HEK293T (cell line): ENCODE measurements at regions not wholly inside any gene's neighbourhood (a gene's known extent, or its start where the extent isn't known, plus 50 kb on each side); places are given as distances from the start of the nearest gene placed in this dataset.

Source experiments
- CTCF ChIA-PET: fragments of 350-600 bp; formaldehyde crosslinking; extraction: SDS; loops from one replicate; lab custom pipeline; 2021; ENCODE audit warnings: antibody characterized with exemption, inconsistent platforms; lab: Yijun Ruan, JAX
- POLR2A ChIA-PET: fragments of 350-600 bp; formaldehyde crosslinking; extraction: SDS; loops from one replicate; lab custom pipeline; 2020; ENCODE audit warnings: antibody characterized with exemption, inconsistent platforms; lab: Yijun Ruan, JAX
- DNase-seq: peaks from one replicate; pipeline ENCODE4 v3.0.0; 2012; ENCODE audit warnings: mixed read lengths; ENCODE audit errors: extremely low spot score
- ARNT ChIP-seq: fragments of 450-650 bp; IDR thresholded peaks from 2 replicates; pipeline ENCODE4 v1.6.1; 2017; ENCODE audit warnings: mild to moderate bottlenecking
- BHLHE40 ChIP-seq: fragments of 450-650 bp; IDR thresholded peaks from 2 replicates; pipeline ENCODE4 v1.6.1; 2016; ENCODE audit warnings: mild to moderate bottlenecking, moderate library complexity, borderline replicate concordance
- CTBP1 ChIP-seq: fragments of 450-650 bp; IDR thresholded peaks from 2 replicates; pipeline ENCODE4 v1.6.1; 2016; ENCODE audit warnings: borderline replicate concordance
- ELF4 ChIP-seq: fragments of 450-650 bp; IDR thresholded peaks from 2 replicates; pipeline ENCODE4 v1.6.1; 2017; ENCODE audit warnings: antibody characterized with exemption
- FOXA1 ChIP-seq: fragments of 450-650 bp; IDR thresholded peaks from 2 replicates; pipeline ENCODE4 v1.6.1; 2016; ENCODE audit warnings: mild to moderate bottlenecking
- FOXK2 ChIP-seq: fragments of 450-650 bp; IDR thresholded peaks from 2 replicates; pipeline ENCODE4 v1.6.1; 2016; ENCODE audit warnings: mild to moderate bottlenecking
- FOXM1 ChIP-seq: fragments of 450-650 bp; IDR thresholded peaks from 2 replicates; pipeline ENCODE4 v1.6.1; 2017; ENCODE audit warnings: mild to moderate bottlenecking, borderline replicate concordance
- HDGF ChIP-seq: fragments of 450-650 bp; IDR thresholded peaks from 2 replicates; pipeline ENCODE4 v1.6.1; 2017; ENCODE audit warnings: antibody characterized with exemption, borderline replicate concordance
- L3MBTL2 ChIP-seq: fragments of 450-650 bp; conservative IDR thresholded peaks from 2 replicates; pipeline ENCODE4 v1.6.1; 2016; ENCODE audit warnings: mild to moderate bottlenecking
- LEF1 ChIP-seq: fragments of 450-650 bp; IDR thresholded peaks from 2 replicates; pipeline ENCODE4 v1.6.1; 2017; ENCODE audit warnings: mild to moderate bottlenecking, borderline replicate concordance
- NFRKB ChIP-seq: fragments of 450-650 bp; IDR thresholded peaks from 2 replicates; pipeline ENCODE4 v1.6.1; 2016; ENCODE audit warnings: mild to moderate bottlenecking, moderate library complexity
- SP1 ChIP-seq: fragments of 450-650 bp; IDR thresholded peaks from 2 replicates; pipeline ENCODE4 v1.6.1; 2017
- SUZ12 ChIP-seq: fragments of 450-650 bp; IDR thresholded peaks from 2 replicates; pipeline ENCODE4 v1.6.1; 2016; ENCODE audit warnings: mild to moderate bottlenecking
- TARDBP ChIP-seq: fragments of 450-650 bp; IDR thresholded peaks from 2 replicates; pipeline ENCODE4 v1.6.1; 2016
- ZNF384 ChIP-seq: fragments of 450-650 bp; IDR thresholded peaks from 2 replicates; pipeline ENCODE4 v1.6.1; 2016
- TF ChIP-seq, protein P1 (sequence below): fragments of 450-650 bp; IDR thresholded peaks from 2 replicates; pipeline ENCODE4 v1.6.1; 2016

DNA sequence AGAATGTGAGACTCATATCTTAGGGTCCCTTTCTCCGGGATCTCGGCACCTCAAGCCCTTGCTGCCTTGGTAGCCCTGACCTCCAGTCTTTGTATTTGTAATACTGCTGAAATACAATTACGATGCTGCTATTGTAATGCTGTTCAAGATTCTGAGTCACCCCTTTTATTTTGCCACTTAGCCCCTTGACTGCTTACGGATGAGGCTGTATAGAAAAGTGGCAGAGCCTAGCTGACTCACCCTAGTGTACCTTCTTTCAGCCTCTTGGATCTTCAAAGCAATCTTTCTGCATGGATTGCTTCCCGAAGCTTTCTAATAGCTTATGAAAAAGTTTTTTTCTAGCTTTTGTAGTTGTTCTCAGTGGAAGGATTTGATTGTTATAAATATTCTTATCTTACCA, 187.9 kb downstream of the KCNJ2 start:
- no peak for DNase-seq
- TF ChIP-seq FOXA1 (no peak), BHLHE40 (no peak), HDGF (no peak), FOXM1 (no peak), ARNT (no peak), L3MBTL2 (no peak), NFRKB (no peak), FOXK2 (no peak), ZNF384 (no peak), ELF4 (no peak), SP1 (no peak), CTBP1 (no peak), TARDBP (no peak), LEF1 (no peak), SUZ12 (no peak)
- TF ChIP-seq, protein P1, sequence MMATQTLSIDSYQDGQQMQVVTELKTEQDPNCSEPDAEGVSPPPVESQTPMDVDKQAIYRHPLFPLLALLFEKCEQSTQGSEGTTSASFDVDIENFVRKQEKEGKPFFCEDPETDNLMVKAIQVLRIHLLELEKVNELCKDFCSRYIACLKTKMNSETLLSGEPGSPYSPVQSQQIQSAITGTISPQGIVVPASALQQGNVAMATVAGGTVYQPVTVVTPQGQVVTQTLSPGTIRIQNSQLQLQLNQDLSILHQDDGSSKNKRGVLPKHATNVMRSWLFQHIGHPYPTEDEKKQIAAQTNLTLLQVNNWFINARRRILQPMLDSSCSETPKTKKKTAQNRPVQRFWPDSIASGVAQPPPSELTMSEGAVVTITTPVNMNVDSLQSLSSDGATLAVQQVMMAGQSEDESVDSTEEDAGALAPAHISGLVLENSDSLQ, result no peak
- ChIA-PET CTCF (no interaction called here), POLR2A (no interaction called here)

DNA sequence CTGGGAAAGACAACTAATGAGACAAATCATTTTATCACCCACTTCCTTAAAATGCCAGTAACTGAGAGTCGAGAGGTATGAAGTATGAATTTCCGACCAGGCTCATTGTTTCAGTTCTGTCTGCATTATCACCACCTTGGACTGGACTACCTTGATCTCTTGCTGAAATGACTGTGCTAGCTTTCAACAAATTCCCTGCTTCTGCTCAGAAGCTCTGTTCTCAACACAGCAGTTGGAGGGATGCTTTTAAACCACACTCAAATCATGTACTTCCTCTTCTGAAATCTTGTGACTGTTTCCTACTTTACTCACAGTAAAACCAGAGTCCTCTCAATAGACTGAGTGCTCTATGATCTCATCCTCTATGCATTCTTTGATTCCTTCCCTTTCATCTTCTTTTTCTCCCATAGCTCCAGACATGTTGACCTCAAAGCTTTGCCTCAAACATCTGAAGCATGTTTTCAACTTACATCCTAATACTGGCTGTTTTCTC, 195.8 kb downstream of the KCNJ2 start:
- TF ChIP-seq SUZ12 (no peak), FOXA1 (no peak), ZNF384 (no peak), ARNT (no peak), FOXM1 (no peak), L3MBTL2 (no peak), HDGF (no peak), NFRKB (no peak), TARDBP (no peak), LEF1 (no peak), SP1 (no peak), BHLHE40 (no peak), FOXK2 (no peak), CTBP1 (no peak), ELF4 (no peak)
- TF ChIP-seq, protein P1, result no peak
- DNase-seq, result no peak
- CTCF ChIA-PET, result interaction anchor here (0.6 kb wide), 1 partner anchor 19 kb away, joined by 4 read pairs; no protein-coding TSS in a partner anchor
- POLR2A ChIA-PET, result no interaction called here

DNA sequence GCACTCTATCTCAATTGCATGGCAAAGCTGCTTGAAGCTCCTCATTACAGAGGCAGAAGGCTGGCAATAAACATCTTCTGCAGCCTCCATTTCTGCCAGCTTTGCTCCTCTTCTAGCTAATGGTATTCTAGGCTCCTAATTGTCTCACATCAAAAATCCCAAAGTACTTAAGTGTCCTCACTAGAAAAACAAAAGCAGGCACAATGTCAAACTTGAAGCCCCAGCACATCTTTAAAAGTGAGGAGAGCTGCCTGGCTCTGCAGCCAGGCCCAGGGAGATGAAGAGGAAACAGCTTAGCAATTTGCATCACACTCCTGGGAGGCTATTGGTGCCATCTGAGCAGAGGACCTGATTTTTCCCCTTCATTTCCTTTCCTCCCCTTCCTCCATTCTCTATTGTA, 197.1 kb downstream of the KCNJ2 start:
- POLR2A ChIA-PET, result no interaction called here
- DNase-seq, result no peak
- no peak for TF ChIP-seq NFRKB
- TF ChIP-seq CTBP1, result no peak
- TF ChIP-seq ELF4, result no peak
- no peak for TF ChIP-seq SP1
- TF ChIP-seq HDGF, result no peak
- TF ChIP-seq FOXA1, result no peak
- TF ChIP-seq TARDBP, result no peak
- TF ChIP-seq FOXM1, result no peak
- TF ChIP-seq L3MBTL2, result no peak
- no peak for TF ChIP-seq ARNT
- no peak for TF ChIP-seq ZNF384
- TF ChIP-seq BHLHE40, result no peak
- TF ChIP-seq, protein P1, result no peak
- CTCF ChIA-PET, result no interaction called here

DNA sequence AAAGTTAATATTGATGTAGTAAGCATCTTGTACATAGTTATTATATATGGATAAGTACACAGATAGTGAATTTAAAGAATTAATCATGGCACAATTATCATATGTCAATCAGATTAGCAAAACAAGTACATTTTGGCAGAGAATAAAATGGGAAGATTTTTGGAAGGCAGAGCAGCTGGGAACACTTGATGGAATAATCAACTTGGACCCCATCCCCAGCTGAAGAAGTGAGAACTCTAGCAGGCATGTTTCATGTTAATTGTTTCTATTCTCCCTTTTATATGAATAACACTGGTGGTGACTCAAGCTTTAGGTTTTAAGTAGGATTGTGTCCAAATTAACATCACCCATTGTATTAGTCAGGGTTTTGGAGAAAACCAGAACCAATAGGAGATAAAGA, 198.7 kb downstream of the KCNJ2 start:
- POLR2A ChIA-PET, result no interaction called here
- DNase-seq, result no peak
- no peak for TF ChIP-seq SP1
- TF ChIP-seq, protein P1, result no peak
- no peak for TF ChIP-seq L3MBTL2
- no peak for TF ChIP-seq BHLHE40
- no peak for TF ChIP-seq TARDBP
- TF ChIP-seq ARNT, result no peak
- no peak for TF ChIP-seq LEF1
- no peak for TF ChIP-seq ZNF384
- no peak for TF ChIP-seq HDGF
- TF ChIP-seq FOXK2, result no peak
- no peak for TF ChIP-seq CTBP1
- TF ChIP-seq NFRKB, result no peak
- TF ChIP-seq FOXA1, result no peak
- TF ChIP-seq FOXM1, result no peak
- no peak for TF ChIP-seq ELF4
- no peak for TF ChIP-seq SUZ12
- CTCF ChIA-PET, result no interaction called here

DNA sequence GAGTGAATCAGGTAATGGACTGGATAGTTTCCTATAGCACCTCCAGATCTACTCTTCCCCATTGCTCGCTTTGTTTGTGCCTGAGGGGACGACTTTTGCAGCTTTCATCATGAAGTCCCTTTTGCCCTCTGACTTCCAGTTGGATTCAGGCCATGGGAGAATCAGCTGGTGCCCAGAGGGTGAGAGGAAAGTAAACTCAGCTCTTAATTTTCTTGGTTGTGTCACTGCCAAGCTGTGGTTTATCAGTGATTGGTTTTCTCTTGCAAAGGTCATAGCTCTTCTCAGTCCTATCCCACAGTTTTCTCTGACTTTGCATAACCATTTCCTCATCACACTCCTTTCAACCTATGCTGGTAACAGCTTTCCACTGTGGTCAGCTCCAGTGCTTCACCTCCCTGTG, 200.1 kb downstream of the KCNJ2 start:
- no peak for DNase-seq
- TF ChIP-seq LEF1, result no peak
- no peak for TF ChIP-seq FOXA1
- no peak for TF ChIP-seq ELF4
- no peak for TF ChIP-seq SP1
- TF ChIP-seq FOXK2, result no peak
- TF ChIP-seq HDGF, result no peak
- no peak for TF ChIP-seq SUZ12
- TF ChIP-seq ARNT, result no peak
- no peak for TF ChIP-seq L3MBTL2
- no peak for TF ChIP-seq BHLHE40
- TF ChIP-seq FOXM1, result no peak
- TF ChIP-seq CTBP1, result no peak
- no peak for TF ChIP-seq NFRKB
- TF ChIP-seq TARDBP, result no peak
- no peak for TF ChIP-seq ZNF384
- TF ChIP-seq, protein P1, result no peak
- CTCF ChIA-PET, result no interaction called here
- POLR2A ChIA-PET, result no interaction called here
